GM20000 (cell line): ENCODE measurements at regions not wholly inside any gene's neighbourhood (a gene's known extent, or its start where the extent isn't known, plus 50 kb on each side); places are given as distances from the start of the nearest gene placed in this dataset.
"Not testable (repeated sequence)": the region's sequence is repeated elsewhere in the genome, so short reads cannot be mapped to it uniquely, and the experiment has no call there.

Experiments used
- DNase-seq: peaks from one replicate; pipeline ENCODE4 v3.0.0; 2012; ENCODE audit warnings: low spot score
- CTCF ChIP-seq: IDR thresholded peaks from 2 replicates; pipeline ENCODE4 v1.5.1; 2012; ENCODE audit warnings: mild to moderate bottlenecking, control low read depth; ENCODE audit errors: extremely low read depth, missing control alignments

- TF ChIP-seq CTCF: no peak
- no peak for DNase-seq
Measured at GRCh38 chr5:154702477-154702876, 52.7 kb upstream of the LARP1 start.

- DNase-seq: not testable (repeated sequence)
Measured at GRCh38 chr5:154701725-154702124, 53.5 kb upstream of the LARP1 start.

GRCh38 chr5:154701181-154701580 lies 54.0 kb upstream of the LARP1 start:
- no peak for TF ChIP-seq CTCF
- no peak for DNase-seq

- DNase-seq: not testable (repeated sequence)
Measured at GRCh38 chr5:154700289-154700928, 54.8 kb upstream of the LARP1 start.

- no peak for TF ChIP-seq CTCF
- no peak for DNase-seq
Measured at GRCh38 chr5:154698763-154699162, 56.4 kb upstream of the LARP1 start.

- DNase-seq: no peak
Measured at GRCh38 chr5:154697371-154697770, 57.8 kb upstream of the LARP1 start.

GRCh38 chr5:154696891-154697290 lies 58.3 kb upstream of the LARP1 start:
- no peak for TF ChIP-seq CTCF

More at GRCh38 chr5:154697371-154697770, 57.8 kb upstream of the LARP1 start:
- no peak for TF ChIP-seq CTCF

GRCh38 chr5:154694159-154694558 lies 61.0 kb upstream of the LARP1 start:
- no peak for DNase-seq
- no peak for TF ChIP-seq CTCF

More at GRCh38 chr5:154696891-154697290, 58.3 kb upstream of the LARP1 start:
- DNase-seq: no peak
